ENCODE measurements at regions not wholly inside any gene's neighbourhood (a gene's known extent, or its start where the extent isn't known, plus 50 kb on each side); places are given as distances from the start of the nearest gene placed in this dataset.
"Not testable (repeated sequence)": the region's sequence is repeated elsewhere in the genome, so short reads cannot be mapped to it uniquely, and the experiment has no call there.

- H3K27ac ChIP-seq = no peak overlapping the region
- no peak for TF ChIP-seq ZFX (IDR thresholded peaks at IDR 0.05; ENCODE audit: borderline replicate concordance)
- no peak for TF ChIP-seq CTCF (IDR thresholded peaks at IDR 0.05)
Observed at GRCh38 chr2:82007071-82007664, 1702.6 kb upstream of the LRRTM1 start.

- H3K27ac ChIP-seq = not testable (repeated sequence)
Observed at GRCh38 chr2:82005889-82006288, 1701.3 kb upstream of the LRRTM1 start.

GRCh38 chr2:82001614-82002013 lies 1697.1 kb upstream of the LRRTM1 start:
- no peak overlapping the region for H3K27ac ChIP-seq
- no peak for TF ChIP-seq CTCF (IDR thresholded peaks at IDR 0.05)
- no peak for TF ChIP-seq ZFX (IDR thresholded peaks at IDR 0.05; ENCODE audit: borderline replicate concordance)

- no peak overlapping the region for H3K27ac ChIP-seq
- TF ChIP-seq ZFX (IDR thresholded peaks at IDR 0.05; ENCODE audit: borderline replicate concordance) (no peak), CTCF (IDR thresholded peaks at IDR 0.05) (no peak)
Observed at GRCh38 chr2:82000606-82001005, 1696.1 kb upstream of the LRRTM1 start.

- TF ChIP-seq CTCF (IDR thresholded peaks at IDR 0.05) (no peak), ZFX (IDR thresholded peaks at IDR 0.05; ENCODE audit: borderline replicate concordance) (no peak)
- no peak overlapping the region for H3K27ac ChIP-seq
Observed at GRCh38 chr2:81996332-81996731, 1691.8 kb upstream of the LRRTM1 start.

GRCh38 chr2:81991282-81991681 lies 1686.7 kb upstream of the LRRTM1 start:
- TF ChIP-seq ZFX (IDR thresholded peaks at IDR 0.05; ENCODE audit: borderline replicate concordance) = no peak
- TF ChIP-seq CTCF (IDR thresholded peaks at IDR 0.05) = no peak
- no peak overlapping the region for H3K27ac ChIP-seq

GRCh38 chr2:81987370-81987769 lies 1682.8 kb upstream of the LRRTM1 start:
- TF ChIP-seq ZFX (IDR thresholded peaks at IDR 0.05; ENCODE audit: borderline replicate concordance) (no peak), CTCF (IDR thresholded peaks at IDR 0.05) (no peak)
- no peak overlapping the region for H3K27ac ChIP-seq

All from 22Rv1 (cell line).